Endothelial cell (in vitro differentiated cells): ENCODE measurements at regions not wholly inside any gene's neighbourhood (a gene's known extent, or its start where the extent isn't known, plus 50 kb on each side); places are given as distances from the start of the nearest gene placed in this dataset.

ENCODE experiments used
- DNase-seq: peaks from one replicate; pipeline ENCODE4 v3.0.0; 2021; ENCODE audit warnings: low spot score
- H3K27ac Mint-ChIP-seq: one replicate; pipeline ENCODE4 v1.8.0; 2021; ENCODE audit warnings: mixed read lengths, inconsistent platforms; ENCODE audit not compliant: unreplicated experiment
- H3K27me3 Mint-ChIP-seq: one replicate; pipeline ENCODE4 v1.8.0; 2021; ENCODE audit warnings: mild to moderate bottlenecking, moderate library complexity, mixed read lengths, inconsistent platforms; ENCODE audit not compliant: unreplicated experiment
- H3K36me3 Mint-ChIP-seq: one replicate; pipeline ENCODE4 v1.8.0; 2021; ENCODE audit warnings: mild to moderate bottlenecking, low read depth, mixed read lengths, inconsistent platforms; ENCODE audit not compliant: unreplicated experiment
- H3K4me1 Mint-ChIP-seq: one replicate; pipeline ENCODE4 v1.8.0; 2021; ENCODE audit warnings: mild to moderate bottlenecking, mixed read lengths, inconsistent platforms; ENCODE audit not compliant: unreplicated experiment
- H3K4me3 Mint-ChIP-seq: one replicate; pipeline ENCODE4 v1.8.0; 2021; ENCODE audit warnings: mild to moderate bottlenecking, mixed read lengths, inconsistent platforms; ENCODE audit not compliant: unreplicated experiment
- H3K9me3 Mint-ChIP-seq: one replicate; pipeline ENCODE4 v1.8.0; 2021; ENCODE audit warnings: mixed read lengths, inconsistent platforms; ENCODE audit not compliant: unreplicated experiment
- TF ChIP-seq, protein P1 (sequence below): fragments of 200-600 bp; sonication (generic); IDR thresholded peaks from one replicate; pipeline ENCODE4 v1.5.0; 2021; ENCODE audit warnings: antibody characterized with exemption; ENCODE audit not compliant: unreplicated experiment

DNA sequence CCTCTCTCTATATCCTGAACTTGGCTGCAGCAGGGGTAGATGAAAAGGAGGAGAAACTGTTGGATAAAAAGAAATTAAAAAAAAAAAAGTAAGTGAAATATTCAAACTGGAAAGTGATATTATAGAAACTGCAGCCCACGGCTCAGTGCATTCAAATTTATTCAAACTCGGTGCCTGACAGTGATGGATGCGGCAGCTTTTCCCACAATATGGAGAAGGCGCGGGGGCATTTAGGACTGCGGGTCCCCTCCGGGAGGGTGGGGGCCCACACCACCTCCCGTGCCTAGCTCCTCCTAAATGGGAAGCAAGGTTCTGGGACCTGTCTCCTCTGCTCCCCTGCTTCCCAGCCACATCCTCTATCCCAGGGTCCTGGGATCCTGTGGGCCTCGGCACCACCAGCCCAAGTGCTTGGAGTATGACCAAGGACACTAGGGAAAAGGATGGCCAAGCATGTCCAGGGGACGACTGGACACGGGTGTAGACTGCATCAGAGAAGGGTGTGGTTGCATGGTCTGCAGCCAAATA lies 82.4 kb downstream of the HIF1AN start:
- TF ChIP-seq, protein P1, sequence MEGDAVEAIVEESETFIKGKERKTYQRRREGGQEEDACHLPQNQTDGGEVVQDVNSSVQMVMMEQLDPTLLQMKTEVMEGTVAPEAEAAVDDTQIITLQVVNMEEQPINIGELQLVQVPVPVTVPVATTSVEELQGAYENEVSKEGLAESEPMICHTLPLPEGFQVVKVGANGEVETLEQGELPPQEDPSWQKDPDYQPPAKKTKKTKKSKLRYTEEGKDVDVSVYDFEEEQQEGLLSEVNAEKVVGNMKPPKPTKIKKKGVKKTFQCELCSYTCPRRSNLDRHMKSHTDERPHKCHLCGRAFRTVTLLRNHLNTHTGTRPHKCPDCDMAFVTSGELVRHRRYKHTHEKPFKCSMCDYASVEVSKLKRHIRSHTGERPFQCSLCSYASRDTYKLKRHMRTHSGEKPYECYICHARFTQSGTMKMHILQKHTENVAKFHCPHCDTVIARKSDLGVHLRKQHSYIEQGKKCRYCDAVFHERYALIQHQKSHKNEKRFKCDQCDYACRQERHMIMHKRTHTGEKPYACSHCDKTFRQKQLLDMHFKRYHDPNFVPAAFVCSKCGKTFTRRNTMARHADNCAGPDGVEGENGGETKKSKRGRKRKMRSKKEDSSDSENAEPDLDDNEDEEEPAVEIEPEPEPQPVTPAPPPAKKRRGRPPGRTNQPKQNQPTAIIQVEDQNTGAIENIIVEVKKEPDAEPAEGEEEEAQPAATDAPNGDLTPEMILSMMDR = no peak
- Mint-ChIP-seq H3K9me3 (no peaks in the 10 kb centered on the region), H3K4me1 (peaks cover 2% of the 10 kb centered on the region), H3K27ac (no peak overlapping the region), H3K36me3 (no peaks in the 10 kb centered on the region), H3K27me3 (peaks cover 14% of the 10 kb centered on the region), H3K4me3 (no peak overlapping the region)
- DNase-seq = no peak

DNA sequence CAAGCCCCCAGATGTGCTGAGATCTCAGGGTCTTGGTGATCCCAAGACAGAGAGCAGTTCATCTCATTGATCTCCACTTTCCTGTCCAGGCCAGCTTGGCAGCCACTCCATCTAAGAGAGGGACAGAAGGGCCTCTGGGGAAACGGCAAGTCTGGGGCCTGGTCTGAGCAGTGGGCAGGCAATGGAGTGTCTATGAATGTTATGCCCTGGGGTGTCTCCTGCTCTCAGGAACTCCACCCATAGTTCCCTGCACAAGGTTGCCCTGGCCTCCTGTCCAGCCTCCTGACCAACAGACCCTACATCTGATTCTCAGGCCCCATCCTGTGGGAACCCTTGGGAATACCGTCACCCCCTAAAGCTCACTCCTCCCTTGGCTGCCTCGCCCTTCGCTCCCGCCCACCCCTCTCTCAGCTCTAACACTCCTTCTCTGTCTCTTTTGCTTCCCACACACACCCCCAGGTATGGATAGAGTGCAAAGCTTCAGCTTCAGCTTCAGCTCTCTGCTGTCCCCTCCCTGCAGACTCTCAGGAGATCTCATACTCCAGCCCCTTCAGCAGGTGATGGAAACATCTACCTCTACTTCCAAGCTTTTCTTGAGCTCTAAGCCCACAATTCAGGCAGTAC lies 83.0 kb downstream of the HIF1AN start:
- DNase-seq = no peak
- no peaks in the 10 kb centered on the region for H3K9me3 Mint-ChIP-seq
- TF ChIP-seq, protein P1 = no peak
- no peak overlapping the region for H3K4me3 Mint-ChIP-seq
- peaks cover 12% of the 10 kb centered on the region for H3K27me3 Mint-ChIP-seq
- H3K4me1 Mint-ChIP-seq = peaks cover 2% of the 10 kb centered on the region
- no peaks in the 10 kb centered on the region for H3K36me3 Mint-ChIP-seq
- H3K27ac Mint-ChIP-seq = no peak overlapping the region

DNA sequence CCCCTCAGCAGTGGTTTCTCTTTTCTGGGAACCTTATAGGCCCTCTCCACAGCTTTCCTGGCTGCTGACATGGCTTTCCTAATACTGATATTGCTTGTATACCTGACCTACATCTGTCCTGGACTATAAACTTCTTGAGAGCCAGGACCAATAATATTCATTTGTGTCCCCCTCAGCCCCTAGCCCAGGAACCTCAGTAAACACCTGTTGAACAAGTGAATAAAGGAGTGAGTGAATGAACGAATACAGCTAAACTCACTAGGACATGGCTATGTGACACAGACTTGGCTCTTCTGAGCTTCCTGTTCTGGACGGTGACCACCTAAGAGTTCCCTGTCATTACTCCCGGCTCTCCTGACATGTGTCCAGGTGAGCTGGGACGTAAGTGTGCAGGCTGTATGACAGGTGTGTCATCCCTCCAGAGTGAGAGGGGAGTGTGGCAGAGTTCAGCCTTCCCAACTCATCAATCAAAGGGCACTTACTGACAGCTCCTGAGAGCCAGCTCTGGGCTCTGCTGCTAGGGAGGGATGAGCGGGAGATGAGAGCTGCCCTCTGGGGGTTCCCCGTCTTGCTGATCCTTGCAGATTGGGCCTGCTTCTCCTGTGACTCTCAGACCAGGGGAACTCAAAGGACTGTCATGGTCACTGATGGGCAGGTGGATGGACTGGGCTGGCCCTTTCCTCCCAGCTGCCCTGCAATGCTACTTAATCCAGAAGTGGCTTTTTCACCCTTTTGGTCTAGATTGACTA lies 84.5 kb downstream of the HIF1AN start:
- Mint-ChIP-seq H3K4me3 (no peak overlapping the region), H3K27ac (no peak overlapping the region), H3K27me3 (peaks cover 11% of the 10 kb centered on the region), H3K36me3 (no peaks in the 10 kb centered on the region), H3K9me3 (no peaks in the 10 kb centered on the region), H3K4me1 (peaks cover 2% of the 10 kb centered on the region)
- TF ChIP-seq, protein P1 = no peak
- DNase-seq = no peak

DNA sequence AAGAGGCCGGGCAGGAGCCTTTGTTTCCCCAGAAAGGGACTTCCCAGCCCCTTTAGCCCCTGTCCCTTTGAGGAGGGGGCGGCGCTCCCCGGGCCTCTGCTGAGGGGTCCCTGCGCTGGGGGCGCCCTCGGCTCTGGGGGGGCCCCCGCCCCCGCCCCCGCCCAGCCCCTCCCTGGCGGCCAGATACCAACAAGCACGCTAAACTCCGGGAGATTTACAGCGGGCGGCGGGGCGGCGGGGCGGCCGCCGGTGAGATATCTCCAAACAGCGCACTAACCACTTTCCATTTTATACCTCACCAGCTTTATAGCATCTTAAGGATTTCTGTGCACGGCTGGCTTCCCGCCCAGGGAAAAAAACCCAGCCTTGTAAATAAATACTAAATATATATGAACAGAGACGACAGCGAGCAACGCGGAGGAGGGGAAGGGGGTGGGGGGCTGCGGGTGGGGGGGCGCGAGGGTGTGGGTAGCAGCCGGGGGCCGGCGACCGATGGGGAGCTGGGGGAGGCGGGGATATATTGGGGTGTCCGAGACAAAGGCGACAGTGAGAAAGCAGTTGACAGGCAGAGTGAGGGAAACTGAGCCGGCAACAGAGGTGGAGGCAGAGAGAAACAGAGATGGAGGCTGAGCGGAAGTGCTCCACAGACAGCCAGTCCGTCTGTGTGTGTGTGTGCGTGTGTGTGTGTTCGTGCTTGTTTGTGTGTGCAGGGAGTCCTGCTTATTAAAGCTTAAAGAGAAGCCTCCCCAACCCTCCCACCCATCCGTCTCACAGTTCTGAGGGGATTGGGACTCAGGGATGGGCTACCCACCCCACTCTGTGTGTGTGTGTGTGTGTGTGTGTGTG lies 85.8 kb downstream of the HIF1AN start:
- TF ChIP-seq, protein P1 = no peak
- Mint-ChIP-seq H3K27ac (no peak overlapping the region), H3K9me3 (no peaks in the 10 kb centered on the region), H3K4me1 (peaks cover 7% of the 10 kb centered on the region), H3K27me3 (peaks cover 8% of the 10 kb centered on the region), H3K36me3 (no peaks in the 10 kb centered on the region), H3K4me3 (no peak overlapping the region)
- DNase-seq = no peak
